GM12878 (cell line): ENCODE measurements at regions not wholly inside any gene's neighbourhood (a gene's known extent, or its start where the extent isn't known, plus 50 kb on each side); places are given as distances from the start of the nearest gene placed in this dataset.

ENCODE experiments used
- ATAC-seq: fragments of 200-7000 bp; cut with Tn5 transposase; 3 replicates; pipeline ENCODE4 v1.9.1; 2020; ENCODE audit warnings: mild to moderate bottlenecking, moderate library complexity
- BruUV-seq: library from RNA; stranded (reverse); fragments of 400-500 nt; replicated peaks from 2 replicates; lab custom pipeline; 2021; lab: Mats Ljungman, UMichigan
- CTCF ChIA-PET: fragments of 300-600 bp; sonication (Branson Sonifier 250); formaldehyde crosslinking; extraction: SDS; loops from one replicate; lab custom pipeline; 2021; ENCODE audit warnings: inconsistent platforms; lab: Yijun Ruan, JAX
- POLR2A ChIA-PET: fragments of 350-600 bp; formaldehyde crosslinking; extraction: SDS; loops from one replicate; lab custom pipeline; 2021; ENCODE audit warnings: inconsistent platforms; lab: Charles Lee
- RAD21 ChIA-PET: fragments of 300-600 bp; sonication (Branson Sonifier 250); formaldehyde crosslinking; loops from one replicate; lab custom pipeline; 2023; ENCODE audit warnings: antibody characterized with exemption; ENCODE audit not compliant: unreplicated experiment; lab: Charles Lee
- SMC1A ChIA-PET: fragments of 300-600 bp; sonication (Branson Sonifier 250); formaldehyde crosslinking; loops from one replicate; lab custom pipeline; 2023; ENCODE audit not compliant: unreplicated experiment, uncharacterized antibody; lab: Charles Lee
- DNase-seq: peaks from one replicate; pipeline ENCODE4 v3.0.0-alpha.2; 2011; ENCODE audit warnings: low read depth, low spot score
- FAIRE-seq: peaks from 3 replicates; lab custom pipeline; 2011; peaks lifted over from hg19 to GRCh38; lab: Jason Lieb, UNC
- H2AFZ ChIP-seq: 2 replicates; pipeline ENCODE4 v1.6.0; 2011; ENCODE audit warnings: low read depth, low read length, control low read depth; ENCODE audit not compliant: control insufficient read depth
- H3K27ac ChIP-seq: 2 replicates; pipeline ENCODE4 v1.5.1; 2011; ENCODE audit warnings: control low read depth; ENCODE audit not compliant: control insufficient read depth, insufficient read depth
- H3K27me3 ChIP-seq, 2 experiments: replicated peaks in 1 of 2; 2 replicates each; pipeline versions ENCODE4 v1.6.0 to v1.6.1; 2011; ENCODE audit warnings: low read length in 1 of 2; ENCODE audit not compliant: control insufficient read depth in 2 of 2, insufficient read depth in 2 of 2
- H3K36me3 ChIP-seq, 2 experiments: 2 replicates each; pipeline ENCODE4 v1.5.1; 2011; ENCODE audit warnings: low read length in 1 of 2; ENCODE audit not compliant: control insufficient read depth in 2 of 2, insufficient read depth in 2 of 2
- H3K4me1 ChIP-seq: 2 replicates; pipeline ENCODE4 v1.6.1; 2011; ENCODE audit warnings: mild to moderate bottlenecking, low read length, moderate library complexity, mixed read lengths; ENCODE audit not compliant: control insufficient read depth, insufficient read depth
- H3K4me2 ChIP-seq: 2 replicates; pipeline ENCODE4 v1.6.0; 2011; ENCODE audit warnings: control low read depth; ENCODE audit not compliant: control insufficient read depth, insufficient read depth
- H3K4me3 ChIP-seq: fragments of 200-600 bp; sonication (generic); 2 replicates; pipeline ENCODE4 v1.5.1; 2016
- H3K79me2 ChIP-seq: 2 replicates; pipeline ENCODE4 v1.6.0; 2011; ENCODE audit warnings: low read length; ENCODE audit not compliant: control insufficient read depth, insufficient read depth
- H3K9ac ChIP-seq: 2 replicates; pipeline ENCODE4 v1.8.0; 2011; ENCODE audit warnings: low read length, control low read depth, mixed read lengths; ENCODE audit not compliant: control insufficient read depth, insufficient read depth
- H3K9me3 ChIP-seq: replicated peaks from 3 replicates; pipeline ENCODE4 v1.5.1; 2011; ENCODE audit warnings: mild to moderate bottlenecking, low read length; ENCODE audit not compliant: control insufficient read depth, insufficient read depth
- H4K20me1 ChIP-seq: 2 replicates; pipeline ENCODE4 v1.6.0; 2011; ENCODE audit not compliant: control insufficient read depth, insufficient read depth
- BCL3 ChIP-seq: IDR thresholded peaks from 2 replicates; pipeline ENCODE4 v1.6.1; 2011; ENCODE audit warnings: borderline replicate concordance, low read depth, mild to moderate bottlenecking, moderate library complexity, low read length; ENCODE audit not compliant: insufficient read depth, poor library complexity, severe bottlenecking
- HSF1 ChIP-seq: fragments of 150-350 bp; IDR thresholded peaks from 2 replicates; pipeline ENCODE4 v1.6.1; 2014; ENCODE audit warnings: mild to moderate bottlenecking, low read depth, low read length
- PAX5 ChIP-seq: IDR thresholded peaks from 2 replicates; pipeline ENCODE4 v1.6.1; 2011; ENCODE audit warnings: low read depth, low read length, borderline replicate concordance
- SMAD1 ChIP-seq: fragments of 450-650 bp; IDR thresholded peaks from 2 replicates; pipeline ENCODE4 v1.6.1; 2018; ENCODE audit warnings: mild to moderate bottlenecking, low read depth; ENCODE audit not compliant: partially characterized antibody
- SPI1 ChIP-seq: IDR thresholded peaks from 2 replicates; pipeline ENCODE4 v1.6.1; 2011; ENCODE audit warnings: low read depth, mild to moderate bottlenecking, low read length, moderate library complexity, borderline replicate concordance; ENCODE audit not compliant: insufficient read depth
- WGBS: methylation state at CpG from one replicate; pipeline ENCODE4 v1.1.6; 2016; ENCODE audit warnings: low lambda C conversion rate; ENCODE audit not compliant: insufficient replicate concordance, insufficient coverage; ENCODE audit errors: missing lambda C conversion rate; 5-methylcytosine and 5-hydroxymethylcytosine counted together
- in situ Hi-C: fragments of 300-500 bp; cut with MboI; formaldehyde crosslinking; loops from 9 replicates; pipeline ENCODE4 v1.14.3; 2018; ENCODE audit warnings: mixed read lengths
- intact Hi-C: fragments of 100-400 bp; cut with micrococcal nuclease; formaldehyde crosslinking; loops from one replicate; pipeline ENCODE4 v1.14.2; 2022; ENCODE audit not compliant: unreplicated experiment

- CTCF ChIA-PET, result interaction anchor here (3.4 kb wide), 1 partner anchor 76 kb away, joined by 40 read pairs; no protein-coding TSS in a partner anchor
- RAD21 ChIA-PET, result no interaction called here
- no peak overlapping the region for H3K27ac ChIP-seq
- ATAC-seq, result no peak
- peaks cover 3% of the 10 kb centered on the region for H3K4me1 ChIP-seq
- no peaks in the 10 kb centered on the region for H3K79me2 ChIP-seq
- TF ChIP-seq PAX5 (no peak), SMAD1 (no peak), HSF1 (no peak), BCL3 (no peak), SPI1 (no peak)
- TF ChIP-seq, all 136 proteins: peak for 0
- intact Hi-C loops, result no loop called here
- H3K4me3 ChIP-seq, result no peak overlapping the region
- H3K36me3 ChIP-seq, result no peaks in the 10 kb centered on the region
- no peaks in the 10 kb centered on the region for H3K9me3 ChIP-seq
- no peak overlapping the region for H2AFZ ChIP-seq
- no TSS peak for BruUV-seq
- H3K27me3 ChIP-seq, result no peaks in the 10 kb centered on the region
- no peak for FAIRE-seq
- in situ Hi-C loops, result no loop called here
- H3K9ac ChIP-seq, result no peak overlapping the region
- 94% methylated on average over 1 of the region's 1 CpG for WGBS
- no peak overlapping the region for H3K4me2 ChIP-seq
- no peaks in the 10 kb centered on the region for H4K20me1 ChIP-seq
- DNase-seq, result no peak
- POLR2A ChIA-PET, result no interaction called here
- SMC1A ChIA-PET, result interaction anchor here (1.2 to 3.5 kb wide), 3 partner anchors 9 to 76 kb away, joined by 3 to 22 read pairs (median 4); no protein-coding TSS in a partner anchor
These were observed 363.9 kb downstream of the MID1IP1 start for GRCh38 chrX:39165185-39165584.
